ENCODE measurements at regions not wholly inside any gene's neighbourhood (a gene's known extent, or its start where the extent isn't known, plus 50 kb on each side); places are given as distances from the start of the nearest gene placed in this dataset.

DNA sequence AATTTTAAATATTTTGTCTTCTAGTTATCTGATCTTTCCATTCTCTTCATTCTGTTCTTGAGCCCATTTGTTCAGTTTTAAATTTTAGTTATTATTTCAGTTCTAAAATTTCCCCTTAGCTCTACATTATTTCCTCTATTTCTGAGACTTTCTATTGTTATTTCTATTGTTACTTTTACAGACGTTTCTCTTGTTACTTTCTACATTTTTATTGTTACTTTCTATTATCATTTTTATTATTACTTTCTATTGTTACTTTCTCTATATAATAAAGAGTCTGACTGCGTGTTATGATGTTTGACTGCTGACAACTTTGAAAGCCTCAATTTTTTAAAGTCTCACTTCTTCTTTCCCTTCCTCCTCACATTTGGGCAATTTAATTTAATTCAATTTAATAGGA is 915.7 kb upstream of the PCDH20 start:
- no peaks in the 10 kb centered on the region for H3K4me1 ChIP-seq (ENCODE audit: low read depth)
- DNase-seq (no peak), ATAC-seq (no peak)
- intact Hi-C loops (cut with DNase I, micrococcal nuclease), result no loop called here
- no peaks in the 10 kb centered on the region for H3K36me3 ChIP-seq (ENCODE audit: low read depth)
- peaks cover 18% of the 10 kb centered on the region for H3K9me3 ChIP-seq
- TF ChIP-seq CTCF (IDR thresholded peaks at IDR 0.05), result no peak
- no peak overlapping the region for H3K4me3 ChIP-seq

DNA sequence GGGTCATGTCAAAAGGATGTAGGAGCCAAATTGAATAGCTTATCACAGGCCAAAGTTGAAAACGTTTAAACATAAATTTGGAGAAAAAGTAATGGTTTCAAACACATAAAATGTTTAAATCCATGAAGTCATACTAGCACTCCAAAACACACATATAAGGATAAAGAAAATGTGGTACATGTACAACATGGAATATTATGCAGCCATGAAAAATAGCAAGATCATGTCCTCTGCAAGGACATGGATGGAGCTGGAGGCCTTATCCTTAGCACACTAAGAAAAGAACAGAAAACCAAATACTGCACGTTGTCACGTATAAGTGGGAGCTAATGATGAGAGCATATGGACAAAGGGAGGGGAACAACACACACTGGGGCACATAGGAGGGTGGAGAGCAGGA is 911.7 kb upstream of the PCDH20 start:
- no peak for ATAC-seq

DNA sequence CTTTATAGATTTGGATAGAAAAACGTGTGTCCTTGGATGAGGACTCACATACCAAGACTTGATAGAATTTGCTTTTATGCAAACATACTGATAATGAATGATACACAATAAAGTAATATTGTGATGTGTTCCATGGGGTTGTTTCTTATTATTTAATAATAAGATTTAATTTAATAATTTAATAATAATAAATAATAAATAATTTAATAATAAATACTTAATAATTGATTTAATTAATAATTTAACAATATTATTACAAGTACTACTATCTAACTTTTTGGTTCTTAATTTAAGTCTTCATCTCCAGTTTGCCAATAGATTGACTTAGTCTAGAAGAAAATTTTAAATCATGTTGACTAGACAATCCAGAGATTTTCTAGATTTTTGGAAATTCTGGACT is 909.2 kb upstream of the PCDH20 start:
- peaks cover 11% of the 10 kb centered on the region for H3K9me3 ChIP-seq
- no peak for DNase-seq
- no peak for ATAC-seq
- no peak overlapping the region for H3K4me3 ChIP-seq
- intact Hi-C loops (cut with DNase I, micrococcal nuclease), result no loop called here
- TF ChIP-seq CTCF (IDR thresholded peaks at IDR 0.05), result no peak
- no peaks in the 10 kb centered on the region for H3K4me1 ChIP-seq (ENCODE audit: low read depth)
- H3K36me3 ChIP-seq (ENCODE audit: low read depth), result no peaks in the 10 kb centered on the region

More for the DNA sequence above, 911.7 kb upstream of the PCDH20 start:
- no peak for TF ChIP-seq CTCF (IDR thresholded peaks at IDR 0.05)
- Histone ChIP-seq H3K4me1 (ENCODE audit: low read depth) (no peaks in the 10 kb centered on the region), H3K36me3 (ENCODE audit: low read depth) (no peaks in the 10 kb centered on the region), H3K9me3 (peaks cover 13% of the 10 kb centered on the region), H3K4me3 (no peak overlapping the region)
- intact Hi-C loops (cut with DNase I, micrococcal nuclease), result no loop called here
- DNase-seq, result no peak

GRCh38 chr13:62321895-62322294 is 906.2 kb upstream of the PCDH20 start:
- DNase-seq, result no peak
- no peaks in the 10 kb centered on the region for H3K4me1 ChIP-seq (ENCODE audit: low read depth)
- no peak for TF ChIP-seq CTCF (IDR thresholded peaks at IDR 0.05)
- intact Hi-C loops (cut with DNase I, micrococcal nuclease), result no loop called here
- H3K9me3 ChIP-seq, result peaks cover 3% of the 10 kb centered on the region
- ATAC-seq, result no peak
- H3K36me3 ChIP-seq (ENCODE audit: low read depth), result no peaks in the 10 kb centered on the region
- H3K4me3 ChIP-seq, result no peak overlapping the region

GRCh38 chr13:62321139-62321538 is 905.5 kb upstream of the PCDH20 start:
- Histone ChIP-seq H3K4me1 (ENCODE audit: low read depth) (no peaks in the 10 kb centered on the region), H3K36me3 (ENCODE audit: low read depth) (no peaks in the 10 kb centered on the region), H3K4me3 (no peak overlapping the region), H3K9me3 (no peaks in the 10 kb centered on the region)
- no peak for ATAC-seq
- intact Hi-C loops (cut with DNase I, micrococcal nuclease), result no loop called here
- TF ChIP-seq CTCF (IDR thresholded peaks at IDR 0.05), result no peak
- DNase-seq, result no peak

Measured in mucosa of descending colon (tissue), 3 donors.